ENCODE measurements at regions not wholly inside any gene's neighbourhood (a gene's known extent, or its start where the extent isn't known, plus 50 kb on each side); places are given as distances from the start of the nearest gene placed in this dataset.

- TF ChIP-seq TBL1XR1 (IDR thresholded peaks at IDR 0.05; ENCODE audit: low read depth, low read length) (no peak), NR2F1 (conservative IDR thresholded peaks at IDR 0.05) (no peak), HDAC6 (IDR thresholded peaks at IDR 0.05; ENCODE audit: unreplicated experiment) (no peak), NR2C2 (IDR thresholded peaks at IDR 0.05; ENCODE audit: borderline replicate concordance, control insufficient read depth, insufficient read length, low read depth) (no peak), MEF2B (IDR thresholded peaks at IDR 0.05; ENCODE audit: partially characterized antibody, poor library complexity, severe bottlenecking) (no peak)
Measured at GRCh38 chr2:67660015-67660602, 263.0 kb downstream of the ETAA1 start (continued).

GRCh38 chr2:67660871-67661270 is 263.7 kb downstream of the ETAA1 start:
- POLR2A ChIA-PET = no interaction called here
- Histone ChIP-seq H3K36me3 (ENCODE audit: control insufficient read depth in 2 of 2, insufficient read depth in 2 of 2, low read length in 1 of 2) (no peaks in the 10 kb centered on the region), H3K27me3 (replicated peaks in 1 of 2; ENCODE audit: control insufficient read depth in 2 of 2, insufficient read depth in 2 of 2, low read length in 1 of 2) (no peaks in the 10 kb centered on the region), H3K9ac (ENCODE audit: control insufficient read depth, insufficient read depth, low read length) (no peak overlapping the region), H2AFZ (ENCODE audit: control insufficient read depth, low read depth, low read length) (no peak overlapping the region), H3K4me3 (no peak overlapping the region), H3K79me2 (ENCODE audit: control insufficient read depth, insufficient read depth, low read length) (no peaks in the 10 kb centered on the region), H3K4me2 (ENCODE audit: control insufficient read depth, insufficient read depth) (no peak overlapping the region), H3K27ac (ENCODE audit: control insufficient read depth, insufficient read depth) (no peak overlapping the region), H4K20me1 (ENCODE audit: control insufficient read depth, insufficient read depth) (no peaks in the 10 kb centered on the region), H3K4me1 (ENCODE audit: control insufficient read depth, insufficient read depth, low read length) (no peaks in the 10 kb centered on the region), H3K9me3 (replicated peaks; ENCODE audit: control insufficient read depth, insufficient read depth, low read length) (no peaks in the 10 kb centered on the region)
- ATAC-seq = no peak
- no peak for FAIRE-seq
- RAD21 ChIA-PET (ENCODE audit: unreplicated experiment) = no interaction called here
- in situ Hi-C loops (cut with MboI) (no loop called here), intact Hi-C loops (cut with micrococcal nuclease; ENCODE audit: unreplicated experiment) (no loop called here)
- no peak for DNase-seq (ENCODE audit: low read depth, low spot score)
- SMC1A ChIA-PET (ENCODE audit: uncharacterized antibody, unreplicated experiment) = no interaction called here
- CTCF ChIA-PET = no interaction called here
- no TSS peak for BruUV-seq (replicated peaks)
- TF ChIP-seq SPI1 (IDR thresholded peaks at IDR 0.05; ENCODE audit: borderline replicate concordance, insufficient read depth, low read depth, low read length) (no peak), IKZF2 (IDR thresholded peaks at IDR 0.05) (no peak), RFX5 (IDR thresholded peaks at IDR 0.05; ENCODE audit: low read depth, low read length) (no peak), FOXM1 (IDR thresholded peaks at IDR 0.05; ENCODE audit: low read depth, low read length) (no peak), TCF3 (IDR thresholded peaks at IDR 0.05; ENCODE audit: borderline replicate concordance, insufficient read depth, low read depth, low read length) (no peak), ESRRA (IDR thresholded peaks at IDR 0.05; ENCODE audit: low read length) (no peak), NFIC (IDR thresholded peaks at IDR 0.05; ENCODE audit: low read depth, low read length) (no peak), USF1 (IDR thresholded peaks at IDR 0.05; ENCODE audit: borderline replicate concordance, extremely low read length, insufficient read depth, low read depth, low read length) (no peak), BCL11A (IDR thresholded peaks at IDR 0.05; ENCODE audit: low read depth, low read length) (no peak), TAF1 (IDR thresholded peaks at IDR 0.05; ENCODE audit: borderline replicate concordance, low read depth, low read length) (no peak), PRDM15 (CRISPR knock-in tag; IDR thresholded peaks at IDR 0.05) (no peak), CEBPB (IDR thresholded peaks at IDR 0.05; ENCODE audit: borderline replicate concordance in 1 of 2, low read depth in 2 of 2, low read length in 2 of 2) (no peak)
- TF ChIP-seq, protein P1, sequence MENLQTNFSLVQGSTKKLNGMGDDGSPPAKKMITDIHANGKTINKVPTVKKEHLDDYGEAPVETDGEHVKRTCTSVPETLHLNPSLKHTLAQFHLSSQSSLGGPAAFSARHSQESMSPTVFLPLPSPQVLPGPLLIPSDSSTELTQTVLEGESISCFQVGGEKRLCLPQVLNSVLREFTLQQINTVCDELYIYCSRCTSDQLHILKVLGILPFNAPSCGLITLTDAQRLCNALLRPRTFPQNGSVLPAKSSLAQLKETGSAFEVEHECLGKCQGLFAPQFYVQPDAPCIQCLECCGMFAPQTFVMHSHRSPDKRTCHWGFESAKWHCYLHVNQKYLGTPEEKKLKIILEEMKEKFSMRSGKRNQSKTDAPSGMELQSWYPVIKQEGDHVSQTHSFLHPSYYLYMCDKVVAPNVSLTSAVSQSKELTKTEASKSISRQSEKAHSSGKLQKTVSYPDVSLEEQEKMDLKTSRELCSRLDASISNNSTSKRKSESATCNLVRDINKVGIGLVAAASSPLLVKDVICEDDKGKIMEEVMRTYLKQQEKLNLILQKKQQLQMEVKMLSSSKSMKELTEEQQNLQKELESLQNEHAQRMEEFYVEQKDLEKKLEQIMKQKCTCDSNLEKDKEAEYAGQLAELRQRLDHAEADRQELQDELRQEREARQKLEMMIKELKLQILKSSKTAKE (IDR thresholded peaks at IDR 0.05; ENCODE audit: low read depth, poor library complexity, severe bottlenecking) = no peak

Measured in GM12878 (cell line).